ENCODE measurements at regions not wholly inside any gene's neighbourhood (a gene's known extent, or its start where the extent isn't known, plus 50 kb on each side); places are given as distances from the start of the nearest gene placed in this dataset.

GRCh38 chr2:204219196-204219595 lies 282.6 kb downstream of the ICOS start:
- TF ChIP-seq CTCF (IDR thresholded peaks at IDR 0.05 in 4 of 5, conservative IDR thresholded peaks at IDR 0.05 in 1 of 5) (no peak), POLR2A (IDR thresholded peaks at IDR 0.05) (no peak)
- Histone ChIP-seq H3K27me3 (no peaks in the 10 kb centered on the region), H3K9me3 (no peaks in the 10 kb centered on the region), H3K4me3 (no peak overlapping the region), H3K36me3 (no peaks in the 10 kb centered on the region), H3K27ac (no peak overlapping the region), H3K4me1 (no peaks in the 10 kb centered on the region)
- DNase-seq (no peak), ATAC-seq (no peak)
- intact Hi-C loops (cut with DNase I; ENCODE audit: low total_unique reads) (no loop called here), in situ Hi-C loops (cut with MboI; ENCODE audit: low sequenced_read_pairs in 4 of 4) (no loop called here)

GRCh38 chr2:204220896-204221295 lies 284.3 kb downstream of the ICOS start:
- DNase-seq: no peak
- intact Hi-C loops (cut with DNase I; ENCODE audit: low total_unique reads): no loop called here

GRCh38 chr2:204223046-204223445 lies 286.5 kb downstream of the ICOS start:
- Histone ChIP-seq H3K27me3 (peaks cover 0 to 3% (median 0%) of the 10 kb centered on the region in 3 donors), H3K36me3 (no peaks in the 10 kb centered on the region), H3K4me3 (no peak overlapping the region), H3K4me1 (no peaks in the 10 kb centered on the region), H3K27ac (no peak overlapping the region), H3K9me3 (no peaks in the 10 kb centered on the region)
- no peak for TF ChIP-seq CTCF (IDR thresholded peaks at IDR 0.05 in 4 of 5, conservative IDR thresholded peaks at IDR 0.05 in 1 of 5)
- TF ChIP-seq POLR2A (IDR thresholded peaks at IDR 0.05): no peak
- ATAC-seq: no peak
- intact Hi-C loops (cut with DNase I; ENCODE audit: low total_unique reads): no loop called here
- in situ Hi-C loops (cut with MboI; ENCODE audit: low sequenced_read_pairs in 4 of 4): no loop called here
- DNase-seq: no peak

More at GRCh38 chr2:204220896-204221295, 284.3 kb downstream of the ICOS start:
- TF ChIP-seq CTCF (IDR thresholded peaks at IDR 0.05 in 4 of 5, conservative IDR thresholded peaks at IDR 0.05 in 1 of 5): no peak
- no peak for TF ChIP-seq POLR2A (IDR thresholded peaks at IDR 0.05)
- peaks cover 0 to 3% (median 0%) of the 10 kb centered on the region in 3 donors for H3K27me3 ChIP-seq
- no peaks in the 10 kb centered on the region for H3K36me3 ChIP-seq
- H3K4me3 ChIP-seq: no peak overlapping the region
- no peaks in the 10 kb centered on the region for H3K9me3 ChIP-seq
- ATAC-seq: no peak
- H3K27ac ChIP-seq: no peak overlapping the region
- in situ Hi-C loops (cut with MboI; ENCODE audit: low sequenced_read_pairs in 4 of 4): no loop called here
- H3K4me1 ChIP-seq: no peaks in the 10 kb centered on the region

GRCh38 chr2:204223544-204223943 lies 287.0 kb downstream of the ICOS start:
- no peak for ATAC-seq
- H3K4me1 ChIP-seq: no peaks in the 10 kb centered on the region
- no peaks in the 10 kb centered on the region for H3K36me3 ChIP-seq
- no peak overlapping the region for H3K27ac ChIP-seq
- intact Hi-C loops (cut with DNase I; ENCODE audit: low total_unique reads): no loop called here
- H3K4me3 ChIP-seq: no peak overlapping the region
- no peak for DNase-seq
- peaks cover 0 to 3% (median 0%) of the 10 kb centered on the region in 3 donors for H3K27me3 ChIP-seq
- H3K9me3 ChIP-seq: no peaks in the 10 kb centered on the region
- in situ Hi-C loops (cut with MboI; ENCODE audit: low sequenced_read_pairs in 4 of 4): no loop called here
- no peak for TF ChIP-seq CTCF (IDR thresholded peaks at IDR 0.05 in 4 of 5, conservative IDR thresholded peaks at IDR 0.05 in 1 of 5)
- no peak for TF ChIP-seq POLR2A (IDR thresholded peaks at IDR 0.05)

- Histone ChIP-seq H3K4me3 (no peak overlapping the region), H3K27me3 (peaks cover 0 to 3% (median 0%) of the 10 kb centered on the region in 3 donors), H3K27ac (no peak overlapping the region), H3K9me3 (no peaks in the 10 kb centered on the region), H3K36me3 (no peaks in the 10 kb centered on the region), H3K4me1 (no peaks in the 10 kb centered on the region)
- DNase-seq (no peak), ATAC-seq (no peak)
- intact Hi-C loops (cut with DNase I; ENCODE audit: low total_unique reads): no loop called here
- in situ Hi-C loops (cut with MboI; ENCODE audit: low sequenced_read_pairs in 4 of 4): no loop called here
- TF ChIP-seq CTCF (IDR thresholded peaks at IDR 0.05 in 4 of 5, conservative IDR thresholded peaks at IDR 0.05 in 1 of 5): no peak
- TF ChIP-seq POLR2A (IDR thresholded peaks at IDR 0.05): no peak
Observed at GRCh38 chr2:204225671-204226073, 289.1 kb downstream of the ICOS start.
